UCSD-AML1 (cell line): ENCODE measurements at regions not wholly inside any gene's neighbourhood (a gene's known extent, or its start where the extent isn't known, plus 50 kb on each side); places are given as distances from the start of the nearest gene placed in this dataset.

Experiments used
- DNase-seq: peaks from one replicate; lab custom pipeline; 2025; ENCODE audit not compliant: unreplicated experiment; lab: John Stamatoyannopoulos, UW

GRCh38 chr3:6526321-6526720 is 334.6 kb upstream of the GRM7 start:
- no peak for DNase-seq

- DNase-seq, result no peak
These were observed 334.1 kb upstream of the GRM7 start for GRCh38 chr3:6526861-6527260.

DNA sequence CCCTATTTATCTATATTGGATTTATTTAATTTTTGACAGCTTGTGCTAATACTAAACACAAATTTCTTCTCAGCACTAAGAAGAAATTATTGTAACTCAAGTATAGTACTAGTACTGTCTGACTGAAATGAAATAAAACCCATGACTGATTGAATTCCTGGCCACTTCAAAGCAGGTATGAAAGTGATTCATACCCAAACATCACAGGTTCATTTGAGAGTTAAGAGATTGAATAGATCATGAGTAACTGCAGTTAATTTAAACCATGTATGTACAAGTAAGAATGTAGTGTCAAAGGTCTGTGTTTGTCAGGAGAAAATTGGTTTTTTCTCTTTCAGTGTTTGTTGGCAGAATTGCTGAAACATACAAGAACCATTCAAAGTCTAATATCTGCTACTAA is 332.0 kb upstream of the GRM7 start:
- DNase-seq, result no peak

- DNase-seq, result no peak
These were observed 329.8 kb upstream of the GRM7 start for GRCh38 chr3:6531153-6531552.

- no peak for DNase-seq
These were observed 328.8 kb upstream of the GRM7 start for GRCh38 chr3:6532101-6532500.

DNA sequence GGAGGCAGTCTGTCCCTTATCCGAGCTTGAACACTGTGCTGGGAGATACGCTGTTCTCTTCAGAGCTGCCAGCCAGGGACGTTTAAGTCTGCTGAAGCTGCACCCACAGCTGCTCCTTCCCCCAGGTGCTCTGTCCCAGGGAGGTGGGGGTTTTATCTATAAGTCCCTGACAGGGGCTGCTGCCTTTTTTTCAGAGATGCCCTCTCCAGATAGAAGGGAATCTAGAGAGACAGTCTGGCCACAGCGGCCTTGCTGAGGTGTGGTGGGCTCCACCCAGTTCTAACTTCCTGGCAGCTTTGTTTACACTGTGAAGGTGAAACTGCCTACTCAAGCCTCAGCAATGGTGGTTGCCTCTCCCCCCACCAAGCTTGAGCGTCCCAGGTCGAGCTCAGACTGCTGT is 319.9 kb upstream of the GRM7 start:
- no peak for DNase-seq

DNA sequence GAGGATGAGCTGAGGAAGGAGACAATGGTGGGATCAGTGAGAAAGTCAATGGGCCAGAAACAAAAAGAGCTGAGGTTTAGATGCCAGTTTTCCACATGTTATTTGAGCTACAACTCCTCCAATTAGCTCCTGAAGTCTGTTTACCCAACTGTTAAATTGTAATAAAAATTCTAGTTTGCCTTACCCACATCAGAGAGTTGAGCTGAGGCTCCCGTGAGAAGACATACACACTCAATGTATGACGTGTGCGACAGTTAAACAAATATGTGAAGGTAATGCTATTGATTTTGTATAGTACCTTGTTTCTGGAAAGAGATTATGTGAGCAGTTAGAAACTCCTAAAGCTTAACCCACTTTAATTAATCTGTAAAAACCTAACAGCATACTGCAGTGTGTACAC is 318.1 kb upstream of the GRM7 start:
- no peak for DNase-seq

DNA sequence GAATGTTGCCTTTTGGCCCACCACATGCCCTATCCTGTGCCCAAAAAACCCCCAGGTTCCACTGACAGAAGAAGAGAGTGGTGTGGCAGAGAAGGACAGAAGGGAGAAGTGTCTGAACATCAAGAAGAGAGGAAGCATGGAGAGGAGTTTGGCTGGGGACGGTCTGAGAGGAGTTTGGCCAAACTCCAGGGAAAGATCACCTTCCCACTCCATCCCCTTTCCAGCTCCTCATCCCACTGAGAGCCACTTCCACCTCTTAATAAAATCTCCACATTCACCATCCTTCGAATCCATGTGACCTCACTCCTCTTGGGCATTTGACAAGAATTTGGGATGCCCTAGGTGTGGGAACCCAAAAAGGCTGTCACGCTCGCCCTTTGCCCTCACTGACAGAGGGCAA is 311.6 kb upstream of the GRM7 start:
- DNase-seq, result no peak

DNA sequence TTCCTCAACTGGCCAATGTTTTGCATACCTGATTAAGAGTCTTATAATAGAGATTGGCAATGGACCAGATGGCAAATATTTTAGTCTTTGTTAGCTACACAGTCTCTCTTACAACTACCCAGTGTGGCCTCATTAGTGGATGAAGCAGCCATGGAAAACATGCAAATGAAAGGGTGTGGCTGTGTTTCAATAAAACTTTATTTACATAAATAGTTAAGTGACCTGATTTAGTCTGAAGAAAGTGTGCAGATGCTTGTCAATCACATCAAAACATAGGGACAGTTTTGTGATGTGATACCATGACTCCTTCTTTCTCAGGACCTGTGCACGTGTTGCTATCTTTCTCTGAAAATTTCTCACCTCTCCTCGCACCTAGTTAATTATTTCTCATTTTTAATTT is 309.8 kb upstream of the GRM7 start:
- no peak for DNase-seq

DNA sequence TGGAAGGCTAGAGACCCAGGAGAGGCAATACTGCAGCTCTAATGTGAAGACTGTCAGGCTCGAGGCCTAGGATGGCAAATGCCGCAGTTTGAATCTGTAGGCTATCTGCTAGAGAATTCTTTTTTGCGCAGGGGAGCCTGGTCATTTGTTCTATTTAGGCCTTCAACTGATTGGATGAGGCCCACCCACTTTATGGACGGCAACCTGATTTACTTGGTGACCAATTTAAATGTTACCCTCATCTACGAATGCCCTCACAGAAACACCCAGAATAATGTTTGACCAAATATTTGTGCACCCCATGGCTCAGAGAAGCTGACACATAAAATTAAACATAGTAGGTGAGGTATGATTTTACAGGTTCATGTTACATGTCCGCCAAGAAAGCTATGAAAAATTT is 300.7 kb upstream of the GRM7 start:
- no peak for DNase-seq

DNA sequence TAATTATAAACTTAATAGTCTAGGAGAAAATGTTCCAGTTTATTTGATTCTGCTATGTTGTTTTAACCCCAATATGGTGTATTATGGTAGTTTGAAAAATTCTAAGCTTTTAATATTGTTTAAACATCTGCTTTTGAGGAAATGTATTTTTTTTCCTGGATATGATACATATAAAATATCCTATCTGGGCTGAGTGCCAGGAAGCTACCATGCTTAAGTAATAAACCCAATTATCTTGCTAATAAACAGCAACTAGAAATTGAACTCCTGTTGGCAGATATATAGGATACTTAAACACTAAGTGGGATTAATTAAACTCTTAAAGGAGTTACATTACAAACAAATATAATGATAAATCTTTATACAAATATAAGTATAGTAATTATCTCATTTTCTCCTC is 293.7 kb upstream of the GRM7 start:
- DNase-seq, result no peak

DNA sequence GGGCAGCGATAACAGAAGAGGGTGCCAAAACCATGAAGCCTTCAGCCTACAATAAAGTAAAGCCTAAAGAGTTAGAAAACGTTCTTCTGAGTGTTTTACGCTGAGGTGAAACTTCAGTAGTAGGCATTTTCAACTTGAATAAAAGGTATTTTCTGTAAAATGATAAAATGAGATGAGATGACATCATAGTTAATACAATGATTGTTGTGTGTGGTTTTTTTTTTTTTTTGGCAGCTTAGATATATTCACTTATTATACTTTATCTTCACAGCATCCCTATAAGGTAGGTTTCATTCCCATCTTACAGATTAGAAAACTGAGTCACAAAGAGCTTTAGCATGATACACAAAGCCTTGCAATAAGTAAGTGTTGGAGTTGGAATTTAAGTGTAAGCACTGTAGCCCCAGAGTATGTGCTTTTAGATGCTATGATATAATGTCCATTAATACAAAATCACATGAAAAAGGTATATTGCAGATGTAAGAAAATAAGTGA is 291.9 kb upstream of the GRM7 start:
- DNase-seq, result no peak

- DNase-seq, result no peak
These were observed 289.5 kb upstream of the GRM7 start for GRCh38 chr3:6571448-6571847.

GRCh38 chr3:6577584-6577983 is 283.3 kb upstream of the GRM7 start:
- DNase-seq, result no peak

GRCh38 chr3:6578526-6578925 is 282.4 kb upstream of the GRM7 start:
- no peak for DNase-seq

GRCh38 chr3:6580808-6581207 is 280.1 kb upstream of the GRM7 start:
- no peak for DNase-seq

DNA sequence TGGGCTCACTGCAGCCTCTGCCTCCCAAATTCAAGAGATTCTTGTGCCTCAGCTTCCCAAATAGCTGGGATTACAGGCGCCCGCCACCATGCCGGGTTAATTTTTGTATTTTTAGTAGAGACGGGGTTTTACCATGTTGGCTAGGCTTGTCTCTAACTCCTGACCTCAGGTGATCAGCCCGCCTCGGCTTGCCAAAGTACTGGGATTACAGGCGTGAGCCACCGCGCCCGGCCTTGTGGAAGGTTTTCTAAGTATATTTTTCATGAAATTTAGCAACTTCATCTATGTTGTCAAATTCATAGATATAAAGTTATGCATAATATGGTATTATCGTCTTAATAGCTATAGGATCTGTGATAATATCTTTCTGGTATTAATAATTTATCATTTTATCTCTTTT is 275.6 kb upstream of the GRM7 start:
- no peak for DNase-seq

GRCh38 chr3:6600237-6600636 is 260.7 kb upstream of the GRM7 start:
- DNase-seq, result no peak

DNA sequence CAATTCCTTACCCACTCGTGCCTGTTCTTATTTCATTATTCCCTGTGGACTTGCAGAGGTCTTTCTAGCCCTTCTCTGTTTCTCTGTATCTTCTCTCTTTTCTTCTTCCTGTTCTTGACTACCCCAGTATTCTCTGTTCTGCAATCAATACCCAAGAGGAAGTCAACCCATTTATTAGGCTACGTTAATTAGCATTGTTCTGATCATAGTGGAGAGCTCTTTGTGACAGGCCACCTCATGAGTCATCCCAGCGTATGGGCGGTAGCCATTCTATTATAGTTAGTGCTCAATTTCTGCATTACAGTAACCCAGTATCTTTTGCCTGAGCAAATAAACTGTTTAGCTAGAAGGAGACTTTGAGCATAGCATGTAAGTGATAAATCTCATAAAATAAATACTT is 259.5 kb upstream of the GRM7 start:
- DNase-seq, result no peak

DNA sequence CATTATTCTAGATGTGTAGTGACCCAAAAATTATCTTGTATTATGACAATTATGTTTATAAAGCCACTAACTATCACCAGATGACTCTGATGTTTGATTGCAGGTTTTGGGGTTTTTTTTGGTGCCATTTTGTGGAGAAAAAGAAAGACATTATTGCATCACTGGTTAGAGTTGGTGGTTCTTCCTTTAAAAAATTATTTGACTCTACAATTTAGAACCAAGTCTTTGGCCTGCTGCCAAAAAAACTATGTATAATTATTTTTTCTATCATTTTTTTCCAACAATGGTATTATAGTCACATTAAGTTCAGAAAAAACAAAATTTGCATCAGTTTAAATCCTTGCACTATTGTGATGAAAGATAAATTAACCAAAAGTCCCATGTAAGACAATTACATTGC is 258.6 kb upstream of the GRM7 start:
- no peak for DNase-seq

GRCh38 chr3:6605227-6605626 is 255.7 kb upstream of the GRM7 start:
- no peak for DNase-seq

- no peak for DNase-seq
These were observed 252.1 kb upstream of the GRM7 start for GRCh38 chr3:6608843-6609242.

- DNase-seq, result no peak
These were observed 248.8 kb upstream of the GRM7 start for GRCh38 chr3:6612034-6612616.

- no peak for DNase-seq
These were observed 238.7 kb upstream of the GRM7 start for GRCh38 chr3:6622260-6622659.
